ENCODE measurements at regions not wholly inside any gene's neighbourhood (a gene's known extent, or its start where the extent isn't known, plus 50 kb on each side); places are given as distances from the start of the nearest gene placed in this dataset.

GRCh38 chr3:160129459-160130061, 95.7 kb upstream of the C3orf80 start:
- Histone ChIP-seq H3K4me3 (no peak overlapping the region), H3K36me3 (ENCODE audit: low read depth, missing control alignments) (no peaks in the 10 kb centered on the region), H3K4me1 (no peaks in the 10 kb centered on the region), H3K27ac (no peak overlapping the region), H3K27me3 (no peaks in the 10 kb centered on the region), H3K9me3 (no peaks in the 10 kb centered on the region)
- 56 to 57% methylated on average over 4 of the region's 4 CpGs for WGBS, 2 donors
- no peak for DNase-seq
- intact Hi-C loops (cut with DNase I; ENCODE audit: low total_unique reads), result no loop called here
- TF ChIP-seq CTCF (IDR thresholded peaks at IDR 0.05) (no peak), POLR2A (IDR thresholded peaks at IDR 0.05) (no peak)

GRCh38 chr3:160130071-160130470, 95.2 kb upstream of the C3orf80 start:
- Histone ChIP-seq H3K4me1 (no peaks in the 10 kb centered on the region), H3K9me3 (no peaks in the 10 kb centered on the region), H3K36me3 (ENCODE audit: low read depth, missing control alignments) (no peaks in the 10 kb centered on the region), H3K27ac (no peak overlapping the region), H3K27me3 (no peaks in the 10 kb centered on the region), H3K4me3 (no peak overlapping the region)
- intact Hi-C loops (cut with DNase I; ENCODE audit: low total_unique reads), result no loop called here
- TF ChIP-seq POLR2A (IDR thresholded peaks at IDR 0.05), result no peak
- TF ChIP-seq CTCF (IDR thresholded peaks at IDR 0.05), result no peak
- 86 to 93% methylated on average over 3 of the region's 3 CpGs for WGBS, 2 donors
- no peak for DNase-seq

- DNase-seq, result no peak
- WGBS, 2 donors, result 70 to 79% methylated on average over 2 of the region's 2 CpGs
- H3K4me3 ChIP-seq, result no peak overlapping the region
- TF ChIP-seq POLR2A (IDR thresholded peaks at IDR 0.05), result no peak
- no peaks in the 10 kb centered on the region for H3K4me1 ChIP-seq
- H3K27me3 ChIP-seq, result no peaks in the 10 kb centered on the region
- no peak overlapping the region for H3K27ac ChIP-seq
- no peaks in the 10 kb centered on the region for H3K36me3 ChIP-seq (ENCODE audit: low read depth, missing control alignments)
- intact Hi-C loops (cut with DNase I; ENCODE audit: low total_unique reads), result no loop called here
- no peaks in the 10 kb centered on the region for H3K9me3 ChIP-seq
Measured at GRCh38 chr3:160130950-160131349, 94.3 kb upstream of the C3orf80 start.

GRCh38 chr3:160132226-160132625, 93.0 kb upstream of the C3orf80 start:
- DNase-seq, result no peak
- no peaks in the 10 kb centered on the region for H3K36me3 ChIP-seq (ENCODE audit: low read depth, missing control alignments)
- no peaks in the 10 kb centered on the region for H3K27me3 ChIP-seq
- 80 to 84% methylated on average over 4 of the region's 4 CpGs for WGBS, 2 donors
- no peaks in the 10 kb centered on the region for H3K4me1 ChIP-seq
- H3K9me3 ChIP-seq, result no peaks in the 10 kb centered on the region
- intact Hi-C loops (cut with DNase I; ENCODE audit: low total_unique reads), result no loop called here
- no peak overlapping the region for H3K27ac ChIP-seq
- H3K4me3 ChIP-seq, result no peak overlapping the region
- TF ChIP-seq POLR2A (IDR thresholded peaks at IDR 0.05) (no peak), CTCF (IDR thresholded peaks at IDR 0.05) (no peak)

GRCh38 chr3:160133757-160134156, 91.5 kb upstream of the C3orf80 start:
- Histone ChIP-seq H3K27ac (no peak overlapping the region), H3K4me3 (no peak overlapping the region), H3K36me3 (ENCODE audit: low read depth, missing control alignments) (no peaks in the 10 kb centered on the region), H3K9me3 (no peaks in the 10 kb centered on the region), H3K4me1 (no peaks in the 10 kb centered on the region), H3K27me3 (no peaks in the 10 kb centered on the region)
- intact Hi-C loops (cut with DNase I; ENCODE audit: low total_unique reads), result no loop called here
- TF ChIP-seq POLR2A (IDR thresholded peaks at IDR 0.05), result no peak
- no peak for TF ChIP-seq CTCF (IDR thresholded peaks at IDR 0.05)
- no peak for DNase-seq
- WGBS, 2 donors, result 78 to 81% methylated on average over 3 of the region's 3 CpGs
